Duodenal mucosa (tissue), 2 donors: ENCODE measurements at regions not wholly inside any gene's neighbourhood (a gene's known extent, or its start where the extent isn't known, plus 50 kb on each side); places are given as distances from the start of the nearest gene placed in this dataset.

Experiments used
- H3K27ac ChIP-seq: one replicate; pipeline ENCODE4 v1.7.0; 2013; ENCODE audit warnings: low read depth, low read length
- H3K27me3 ChIP-seq, 2 donors: one replicate each; pipeline ENCODE4 v1.7.0; 2013; ENCODE audit warnings: low read length in 2 of 2, control low read depth in 1 of 2; ENCODE audit not compliant: insufficient read depth in 2 of 2, control insufficient read depth in 1 of 2
- H3K36me3 ChIP-seq, 2 donors: one replicate each; pipeline ENCODE4 v1.7.0; 2013; ENCODE audit warnings: low read length in 2 of 2, control low read depth in 1 of 2; ENCODE audit not compliant: insufficient read depth in 2 of 2, control insufficient read depth in 1 of 2
- H3K4me1 ChIP-seq, 2 donors: one replicate each; pipeline ENCODE4 v1.7.0; 2013; ENCODE audit warnings: low read length in 2 of 2, control low read depth in 1 of 2; ENCODE audit not compliant: insufficient read depth in 2 of 2, control insufficient read depth in 1 of 2
- H3K4me3 ChIP-seq, 2 donors: one replicate each; pipeline ENCODE4 v1.7.0; 2013; ENCODE audit warnings: low read length in 2 of 2, low read depth in 1 of 2
- H3K9ac ChIP-seq, 2 donors: one replicate each; pipeline ENCODE4 v1.7.0; 2013; ENCODE audit warnings: low read length in 2 of 2, low read depth in 1 of 2
- H3K9me3 ChIP-seq, 2 donors: one replicate each; pipeline ENCODE4 v1.7.0; 2013; ENCODE audit warnings: low read length in 2 of 2, control low read depth in 1 of 2; ENCODE audit not compliant: control insufficient read depth in 1 of 2

- Histone ChIP-seq H3K9ac (no peak overlapping the region), H3K4me3 (no peak overlapping the region), H3K4me1 (peaks cover 6 to 14% of the 10 kb centered on the region in 2 donors), H3K27ac (no peak overlapping the region), H3K36me3 (no peaks in the 10 kb centered on the region), H3K9me3 (no peaks in the 10 kb centered on the region), H3K27me3 (no peaks in the 10 kb centered on the region)
These were observed 603.3 kb upstream of the IGFBP3 start for GRCh38 chr7:46524350-46524749.

DNA sequence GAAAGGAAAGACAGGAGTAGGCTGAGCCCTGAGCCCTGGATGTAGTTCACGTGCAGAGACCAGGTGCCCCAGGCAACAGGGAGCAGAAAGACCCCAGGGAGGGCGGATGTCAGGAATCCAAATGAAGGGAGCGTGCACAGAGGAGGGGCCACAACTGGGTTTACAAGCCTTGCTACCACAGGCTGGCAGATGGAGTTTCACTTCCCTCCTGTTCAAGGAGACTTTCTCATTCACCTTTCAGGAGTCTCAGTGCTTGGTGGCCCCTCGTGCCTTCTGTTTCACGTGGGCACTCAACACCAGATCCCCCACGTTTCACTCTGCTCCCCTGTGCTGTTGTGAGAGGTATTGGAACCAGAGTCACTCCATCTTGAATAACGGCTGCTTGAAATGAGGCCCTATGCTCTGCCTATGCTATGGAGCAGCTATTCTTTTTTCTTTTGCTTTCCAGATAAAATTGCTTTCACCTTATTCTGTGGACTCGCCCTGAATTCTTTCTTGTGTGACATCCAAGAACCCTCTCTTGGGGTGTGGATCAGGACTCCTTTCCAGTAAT is 601.4 kb upstream of the IGFBP3 start:
- H3K9me3 ChIP-seq, result no peaks in the 10 kb centered on the region
- H3K9ac ChIP-seq, result no peak overlapping the region
- H3K27me3 ChIP-seq, result no peaks in the 10 kb centered on the region
- H3K27ac ChIP-seq, result no peak overlapping the region
- no peak overlapping the region for H3K4me3 ChIP-seq
- H3K4me1 ChIP-seq, result peaks cover 6 to 14% of the 10 kb centered on the region in 2 donors
- H3K36me3 ChIP-seq, result no peaks in the 10 kb centered on the region

DNA sequence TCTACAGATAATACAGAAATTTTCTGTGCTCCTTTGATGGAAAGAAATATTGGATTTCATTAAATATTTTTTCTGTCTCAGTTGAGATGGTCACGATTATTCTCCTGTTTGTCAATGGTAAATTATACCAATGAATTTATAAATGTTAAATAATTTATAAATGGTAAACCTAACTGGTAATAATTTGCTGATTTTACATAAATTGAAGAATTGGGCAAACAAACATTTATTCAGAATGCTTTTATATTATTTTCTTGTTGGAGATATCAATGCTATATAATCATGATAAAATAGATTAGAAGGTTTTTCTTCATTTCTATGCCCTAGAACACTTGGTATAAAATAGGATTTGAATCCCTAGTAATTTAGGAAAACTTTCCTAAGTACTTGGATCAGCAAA is 597.6 kb upstream of the IGFBP3 start:
- Histone ChIP-seq H3K9ac (no peak overlapping the region), H3K27me3 (no peaks in the 10 kb centered on the region), H3K36me3 (no peaks in the 10 kb centered on the region), H3K4me3 (no peak overlapping the region), H3K27ac (no peak overlapping the region), H3K4me1 (peaks cover 0 to 1% of the 10 kb centered on the region in 2 donors), H3K9me3 (no peaks in the 10 kb centered on the region)

DNA sequence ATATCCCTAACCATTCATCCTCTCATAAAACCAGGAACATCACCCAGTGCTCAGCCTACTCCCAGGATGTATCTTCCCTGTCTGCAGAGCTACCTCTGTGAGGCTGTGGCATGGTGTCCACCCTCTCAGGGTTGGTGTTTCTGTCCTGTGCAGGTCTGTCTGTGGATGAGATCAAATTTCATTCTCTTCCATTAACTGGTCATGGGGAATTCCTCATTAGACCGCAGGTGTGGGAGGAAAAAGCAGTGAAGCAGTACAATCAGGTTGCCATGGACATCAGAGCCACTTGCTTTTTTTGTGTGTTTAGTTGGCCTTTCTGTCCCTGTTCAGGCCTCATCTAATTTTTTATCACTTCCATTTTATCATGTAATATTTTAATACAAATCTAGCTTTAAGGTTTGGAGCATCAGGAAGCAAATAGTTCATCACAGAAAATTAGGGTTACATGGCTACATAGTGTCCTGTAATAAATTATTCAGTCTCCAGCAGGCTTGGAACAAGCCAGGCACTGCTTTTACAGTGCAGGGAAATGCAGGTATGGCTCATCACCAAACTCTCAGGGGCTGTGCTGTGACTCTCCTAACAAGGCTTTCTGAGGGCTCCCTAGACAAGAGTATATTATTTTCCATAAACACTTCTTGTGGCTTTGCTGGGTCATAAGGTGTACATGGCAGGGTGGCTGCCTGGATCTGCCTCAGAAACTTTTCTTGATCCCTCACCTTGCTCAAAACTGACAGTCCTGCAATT is 594.9 kb upstream of the IGFBP3 start:
- Histone ChIP-seq H3K36me3 (no peaks in the 10 kb centered on the region), H3K4me1 (peaks cover 8 to 9% of the 10 kb centered on the region in 2 donors), H3K9me3 (no peaks in the 10 kb centered on the region), H3K4me3 (no peak overlapping the region), H3K27ac (no peak overlapping the region), H3K27me3 (no peaks in the 10 kb centered on the region), H3K9ac (no peak overlapping the region)

GRCh38 chr7:46513447-46513848 is 592.4 kb upstream of the IGFBP3 start:
- Histone ChIP-seq H3K4me1 (peaks cover 8 to 9% of the 10 kb centered on the region in 2 donors), H3K9me3 (no peaks in the 10 kb centered on the region), H3K9ac (no peak overlapping the region), H3K4me3 (no peak overlapping the region), H3K27ac (no peak overlapping the region), H3K27me3 (no peaks in the 10 kb centered on the region), H3K36me3 (no peaks in the 10 kb centered on the region)

GRCh38 chr7:46512891-46513413 is 591.9 kb upstream of the IGFBP3 start:
- H3K9ac ChIP-seq, result no peak overlapping the region
- no peaks in the 10 kb centered on the region for H3K9me3 ChIP-seq
- no peak overlapping the region for H3K4me3 ChIP-seq
- H3K36me3 ChIP-seq, result no peaks in the 10 kb centered on the region
- H3K27me3 ChIP-seq, result no peaks in the 10 kb centered on the region
- peaks cover 8 to 9% of the 10 kb centered on the region in 2 donors for H3K4me1 ChIP-seq
- H3K27ac ChIP-seq, result no peak overlapping the region

DNA sequence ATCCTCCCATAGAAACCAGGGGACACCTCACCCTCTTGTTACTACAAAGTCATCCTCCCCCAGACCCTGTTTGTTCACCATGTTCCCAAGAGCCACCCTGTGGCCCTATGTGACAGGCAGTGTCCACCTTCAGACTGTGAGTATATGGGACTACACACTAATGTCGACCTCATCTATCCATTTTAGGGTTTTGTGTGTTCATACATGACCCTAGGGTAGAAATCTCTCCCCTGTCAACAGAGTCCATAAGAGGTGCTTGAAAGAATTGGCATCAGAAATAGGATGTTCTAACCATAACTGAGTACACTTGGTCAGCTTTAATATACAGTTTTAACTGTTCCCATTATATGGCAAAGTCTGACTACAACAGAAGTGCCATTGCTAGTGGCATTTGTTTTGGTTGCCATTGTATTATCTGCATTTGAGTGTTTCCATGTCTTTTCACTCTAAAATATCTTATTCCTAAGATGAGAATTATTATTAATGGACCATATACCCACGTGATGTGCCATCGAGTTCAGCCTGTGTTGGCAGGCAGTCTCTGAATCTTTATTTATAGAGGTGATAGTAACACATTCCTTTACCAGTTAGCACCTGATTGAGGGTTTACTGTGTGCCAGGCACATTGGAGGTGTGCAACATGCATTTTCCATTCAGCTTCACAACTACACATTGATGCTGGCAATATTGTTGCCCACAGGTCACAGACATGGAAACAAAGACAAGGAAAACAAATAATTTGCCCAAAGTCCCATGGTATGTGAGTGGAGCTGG is 590.6 kb upstream of the IGFBP3 start:
- no peak overlapping the region for H3K4me3 ChIP-seq
- no peaks in the 10 kb centered on the region for H3K36me3 ChIP-seq
- H3K27me3 ChIP-seq, result no peaks in the 10 kb centered on the region
- H3K4me1 ChIP-seq, result peaks cover 8 to 9% of the 10 kb centered on the region in 2 donors
- H3K27ac ChIP-seq, result no peak overlapping the region
- no peaks in the 10 kb centered on the region for H3K9me3 ChIP-seq
- H3K9ac ChIP-seq, result no peak overlapping the region

DNA sequence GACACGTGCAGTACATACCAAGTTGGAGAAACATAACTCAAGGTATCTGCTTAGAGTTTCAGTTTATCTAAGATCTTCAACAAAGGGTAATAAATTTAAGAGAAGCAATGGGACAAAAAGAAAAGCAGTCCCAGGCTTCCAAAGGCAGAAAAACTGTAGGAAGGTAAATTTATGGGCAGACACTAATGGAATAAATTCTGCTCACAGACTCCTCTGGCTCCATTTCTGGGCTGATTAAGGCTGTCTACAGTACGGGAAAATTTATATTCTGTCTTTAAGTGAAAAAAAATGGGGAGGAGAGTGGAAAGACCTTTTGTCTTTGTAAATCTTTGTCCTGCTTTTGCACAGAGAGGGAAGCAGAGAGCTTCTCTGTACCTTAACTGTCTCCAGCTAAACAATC is 587.5 kb upstream of the IGFBP3 start:
- no peaks in the 10 kb centered on the region for H3K36me3 ChIP-seq
- no peaks in the 10 kb centered on the region for H3K9me3 ChIP-seq
- H3K27ac ChIP-seq, result no peak overlapping the region
- peaks cover 8 to 9% of the 10 kb centered on the region in 2 donors for H3K4me1 ChIP-seq
- no peak overlapping the region for H3K4me3 ChIP-seq
- H3K27me3 ChIP-seq, result no peaks in the 10 kb centered on the region
- H3K9ac ChIP-seq, result no peak overlapping the region

- Histone ChIP-seq H3K4me3 (no peak overlapping the region), H3K36me3 (no peaks in the 10 kb centered on the region), H3K27ac (no peak overlapping the region), H3K4me1 (peaks cover under 1% of the 10 kb centered on the region in 2 donors), H3K27me3 (no peaks in the 10 kb centered on the region), H3K9me3 (no peaks in the 10 kb centered on the region), H3K9ac (no peak overlapping the region)
These were observed 586.5 kb upstream of the IGFBP3 start for GRCh38 chr7:46507560-46507959.

DNA sequence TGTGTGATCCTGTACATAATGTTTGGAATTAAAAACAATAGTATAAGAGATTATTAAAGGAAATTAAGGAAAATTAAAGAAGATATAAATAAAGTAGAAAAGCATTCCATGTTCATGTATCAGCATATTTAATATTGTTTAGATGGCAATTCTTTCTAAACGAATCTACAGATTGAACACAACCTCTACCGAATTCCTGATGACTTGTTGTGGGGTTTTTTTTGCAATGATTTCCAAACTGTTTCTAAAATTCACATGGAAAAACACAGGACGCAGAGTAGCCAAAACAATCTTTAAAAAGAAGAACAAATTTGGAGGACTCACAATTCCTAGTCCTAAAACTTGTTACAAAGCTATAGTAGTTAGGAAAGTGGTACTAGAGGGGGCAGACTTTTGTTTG is 573.4 kb upstream of the IGFBP3 start:
- H3K27me3 ChIP-seq, result no peaks in the 10 kb centered on the region
- no peak overlapping the region for H3K9ac ChIP-seq
- no peaks in the 10 kb centered on the region for H3K9me3 ChIP-seq
- H3K4me1 ChIP-seq, result no peaks in the 10 kb centered on the region
- no peak overlapping the region for H3K27ac ChIP-seq
- H3K36me3 ChIP-seq, result no peaks in the 10 kb centered on the region
- no peak overlapping the region for H3K4me3 ChIP-seq
